Sciatic nerve (tissue), 2 donors: ENCODE measurements at regions not wholly inside any gene's neighbourhood (a gene's known extent, or its start where the extent isn't known, plus 50 kb on each side); places are given as distances from the start of the nearest gene placed in this dataset.

Experiments
- ATAC-seq: fragments of 200-7000 bp; cut with Tn5 transposase; one replicate; pipeline ENCODE4 v1.9.1; 2020; ENCODE audit warnings: mild to moderate bottlenecking, moderate library complexity
- DNase-seq: peaks from one replicate; pipeline ENCODE4 v3.0.0-alpha.2; 2020; ENCODE audit warnings: low spot score
- intact Hi-C: fragments of 100-400 bp; cut with DNase I; formaldehyde crosslinking; loops from one replicate; pipeline ENCODE4 v1.14.2; 2022
- donor health status: DM: no; HTN: no; CAD: no.
- donor health status: DM: no; HTN: no; CAD: no.

GRCh38 chr10:111392159-111392558 is 315.3 kb downstream of the ADRA2A start:
- DNase-seq (no peak), ATAC-seq (peak; percentile 81)
- intact Hi-C loops, result no loop called here

- intact Hi-C loops, result no loop called here
- ATAC-seq (peak; percentile 60), DNase-seq (no peak)
Observed at GRCh38 chr10:111392910-111393309, 316.1 kb downstream of the ADRA2A start.

GRCh38 chr10:111410740-111411139 is 333.9 kb downstream of the ADRA2A start:
- no peak for ATAC-seq
- no peak for DNase-seq
- intact Hi-C loops, result no loop called here

GRCh38 chr10:111425459-111425858 is 348.6 kb downstream of the ADRA2A start:
- ATAC-seq (no peak), DNase-seq (no peak)
- intact Hi-C loops, result no loop called here

- intact Hi-C loops, result no loop called here
- no peak for DNase-seq
- peak; percentile 90 for ATAC-seq
Observed at GRCh38 chr10:111429288-111430028, 352.6 kb downstream of the ADRA2A start.

GRCh38 chr10:111430070-111430469 is 353.2 kb downstream of the ADRA2A start:
- ATAC-seq (peak; percentile 60), DNase-seq (no peak)
- intact Hi-C loops, result no loop called here

- intact Hi-C loops, result no loop called here
- ATAC-seq (no peak), DNase-seq (no peak)
Observed at GRCh38 chr10:111432588-111432987, 355.8 kb downstream of the ADRA2A start.

- DNase-seq (no peak), ATAC-seq (peak; percentile 51)
- intact Hi-C loops, result no loop called here
Observed at GRCh38 chr10:111435871-111436270, 359.0 kb downstream of the ADRA2A start.

- ATAC-seq (no peak), DNase-seq (no peak)
- intact Hi-C loops, result no loop called here
Observed at GRCh38 chr10:111439034-111439842, 362.4 kb downstream of the ADRA2A start.

GRCh38 chr10:111440501-111440900 is 363.7 kb downstream of the ADRA2A start:
- ATAC-seq, result no peak
- no peak for DNase-seq
- intact Hi-C loops, result loop anchor here (5.0 kb wide), 1 partner anchor 1068 kb away; no protein-coding TSS in a partner anchor

GRCh38 chr10:111445667-111446066 is 368.8 kb downstream of the ADRA2A start:
- ATAC-seq, result peak; percentile 63
- intact Hi-C loops, result no loop called here

GRCh38 chr10:111446966-111447365 is 370.1 kb downstream of the ADRA2A start:
- intact Hi-C loops, result no loop called here
- DNase-seq (no peak), ATAC-seq (no peak)

More at GRCh38 chr10:111445667-111446066, 368.8 kb downstream of the ADRA2A start:
- DNase-seq, result no peak

- ATAC-seq, result no peak
- intact Hi-C loops, result no loop called here
- no peak for DNase-seq
Observed at GRCh38 chr10:111452153-111452552, 375.3 kb downstream of the ADRA2A start.

- ATAC-seq, result peak; percentile 80
- intact Hi-C loops, result no loop called here
- peak; percentile 62 for DNase-seq
Observed at GRCh38 chr10:111455776-111456426, 379.1 kb downstream of the ADRA2A start.

GRCh38 chr10:111458256-111458655 is 381.4 kb downstream of the ADRA2A start:
- intact Hi-C loops, result no loop called here
- ATAC-seq, result no peak
- DNase-seq, result no peak

GRCh38 chr10:111459967-111460366 is 383.1 kb downstream of the ADRA2A start:
- no peak for ATAC-seq
- intact Hi-C loops, result no loop called here
- no peak for DNase-seq

GRCh38 chr10:111472445-111472844 is 395.6 kb downstream of the ADRA2A start:
- intact Hi-C loops, result no loop called here
- DNase-seq (no peak), ATAC-seq (no peak)

- no peak for ATAC-seq
- intact Hi-C loops, result no loop called here
- no peak for DNase-seq
Observed at GRCh38 chr10:111473361-111473760, 396.5 kb downstream of the ADRA2A start.

GRCh38 chr10:111474786-111475185 is 398.0 kb downstream of the ADRA2A start:
- DNase-seq, result no peak
- no peak for ATAC-seq
- intact Hi-C loops, result no loop called here

GRCh38 chr10:111475720-111476119 is 398.9 kb downstream of the ADRA2A start:
- no peak for DNase-seq
- no peak for ATAC-seq
- intact Hi-C loops, result no loop called here
